T-helper 2 cell treated with Interferon-gamma antibody and Interleukin-4, amounts not matched to agents 5 μg/mL and 100 μg/mL, for 36 hours (primary cell): ENCODE measurements at regions not wholly inside any gene's neighbourhood (a gene's known extent, or its start where the extent isn't known, plus 50 kb on each side); places are given as distances from the start of the nearest gene placed in this dataset.

Source experiments
- DNase-seq: peaks from one replicate; pipeline ENCODE4 v3.0.0; 2021; ENCODE audit warnings: low spot score
- H3K27ac Mint-ChIP-seq: one replicate; pipeline ENCODE4 v1.8.0; 2021; ENCODE audit warnings: mild to moderate bottlenecking, mixed read lengths
- H3K27me3 Mint-ChIP-seq: one replicate; pipeline ENCODE4 v1.8.0; 2021; ENCODE audit warnings: low read depth, mixed read lengths
- H3K36me3 Mint-ChIP-seq: one replicate; pipeline ENCODE4 v1.8.0; 2021; ENCODE audit warnings: low read depth, mixed read lengths
- H3K4me1 Mint-ChIP-seq: one replicate; pipeline ENCODE4 v1.8.0; 2021; ENCODE audit warnings: low read depth, mixed read lengths
- H3K4me3 Mint-ChIP-seq: one replicate; pipeline ENCODE4 v1.8.0; 2022; ENCODE audit warnings: mild to moderate bottlenecking, moderate library complexity, mixed read lengths
- H3K9me3 Mint-ChIP-seq: one replicate; pipeline ENCODE4 v1.8.0; 2021; ENCODE audit warnings: mixed read lengths

GRCh38 chr4:1494416-1495315, 88.4 kb upstream of the NKX1-1 start:
- Mint-ChIP-seq H3K27ac (no peak overlapping the region), H3K9me3 (no peaks in the 10 kb centered on the region), H3K4me1 (no peaks in the 10 kb centered on the region), H3K4me3 (no peak overlapping the region), H3K27me3 (no peaks in the 10 kb centered on the region), H3K36me3 (no peaks in the 10 kb centered on the region)
- no peak for DNase-seq

GRCh38 chr4:1493540-1494287, 87.5 kb upstream of the NKX1-1 start:
- DNase-seq: no peak

GRCh38 chr4:1492651-1493539, 86.7 kb upstream of the NKX1-1 start:
- H3K4me3 Mint-ChIP-seq: no peak overlapping the region
- no peaks in the 10 kb centered on the region for H3K27me3 Mint-ChIP-seq
- H3K27ac Mint-ChIP-seq: no peak overlapping the region
- H3K4me1 Mint-ChIP-seq: no peaks in the 10 kb centered on the region
- H3K36me3 Mint-ChIP-seq: no peaks in the 10 kb centered on the region
- DNase-seq: no peak
- no peaks in the 10 kb centered on the region for H3K9me3 Mint-ChIP-seq

More at GRCh38 chr4:1493540-1494287, 87.5 kb upstream of the NKX1-1 start:
- Mint-ChIP-seq H3K27ac (no peak overlapping the region), H3K9me3 (no peaks in the 10 kb centered on the region), H3K4me1 (no peaks in the 10 kb centered on the region), H3K27me3 (no peaks in the 10 kb centered on the region), H3K4me3 (no peak overlapping the region), H3K36me3 (no peaks in the 10 kb centered on the region)

- H3K27ac Mint-ChIP-seq: no peak overlapping the region
Observed at GRCh38 chr4:1492142-1492457, 85.9 kb upstream of the NKX1-1 start.

GRCh38 chr4:1491328-1492141, 85.3 kb upstream of the NKX1-1 start:
- no peaks in the 10 kb centered on the region for H3K36me3 Mint-ChIP-seq
- H3K27ac Mint-ChIP-seq: no peak overlapping the region
- no peak for DNase-seq
- no peaks in the 10 kb centered on the region for H3K27me3 Mint-ChIP-seq
- H3K4me1 Mint-ChIP-seq: no peaks in the 10 kb centered on the region
- H3K9me3 Mint-ChIP-seq: peaks cover 7% of the 10 kb centered on the region
- H3K4me3 Mint-ChIP-seq: no peak overlapping the region

More at GRCh38 chr4:1492142-1492457, 85.9 kb upstream of the NKX1-1 start:
- H3K9me3 Mint-ChIP-seq: peaks cover 5% of the 10 kb centered on the region
- H3K4me1 Mint-ChIP-seq: no peaks in the 10 kb centered on the region
- DNase-seq: no peak
- H3K36me3 Mint-ChIP-seq: no peaks in the 10 kb centered on the region
- H3K27me3 Mint-ChIP-seq: no peaks in the 10 kb centered on the region
- H3K4me3 Mint-ChIP-seq: no peak overlapping the region

GRCh38 chr4:1490654-1491327, 84.5 kb upstream of the NKX1-1 start:
- H3K4me3 Mint-ChIP-seq: no peak overlapping the region
- H3K9me3 Mint-ChIP-seq: peaks cover 14% of the 10 kb centered on the region
- DNase-seq: no peak
- H3K36me3 Mint-ChIP-seq: no peaks in the 10 kb centered on the region
- H3K27ac Mint-ChIP-seq: no peak overlapping the region
- no peaks in the 10 kb centered on the region for H3K27me3 Mint-ChIP-seq
- no peaks in the 10 kb centered on the region for H3K4me1 Mint-ChIP-seq

GRCh38 chr4:1490011-1490653, 83.9 kb upstream of the NKX1-1 start:
- no peaks in the 10 kb centered on the region for H3K36me3 Mint-ChIP-seq
- peaks cover 21% of the 10 kb centered on the region for H3K9me3 Mint-ChIP-seq

GRCh38 chr4:1489639-1489995, 83.4 kb upstream of the NKX1-1 start:
- no peaks in the 10 kb centered on the region for H3K27me3 Mint-ChIP-seq
- H3K36me3 Mint-ChIP-seq: no peaks in the 10 kb centered on the region
- no peak for DNase-seq

More at GRCh38 chr4:1490011-1490653, 83.9 kb upstream of the NKX1-1 start:
- Mint-ChIP-seq H3K4me1 (no peaks in the 10 kb centered on the region), H3K27ac (no peak overlapping the region), H3K4me3 (no peak overlapping the region), H3K27me3 (no peaks in the 10 kb centered on the region)
- no peak for DNase-seq

GRCh38 chr4:1488831-1489638, 82.8 kb upstream of the NKX1-1 start:
- no peak overlapping the region for H3K27ac Mint-ChIP-seq
- H3K36me3 Mint-ChIP-seq: no peaks in the 10 kb centered on the region
- no peaks in the 10 kb centered on the region for H3K4me1 Mint-ChIP-seq
- DNase-seq: no peak
- peaks cover 32% of the 10 kb centered on the region for H3K9me3 Mint-ChIP-seq
- no peaks in the 10 kb centered on the region for H3K27me3 Mint-ChIP-seq
- no peak overlapping the region for H3K4me3 Mint-ChIP-seq

More at GRCh38 chr4:1489639-1489995, 83.4 kb upstream of the NKX1-1 start:
- Mint-ChIP-seq H3K27ac (no peak overlapping the region), H3K9me3 (peaks cover 26% of the 10 kb centered on the region), H3K4me3 (no peak overlapping the region), H3K4me1 (no peaks in the 10 kb centered on the region)

- H3K4me1 Mint-ChIP-seq: no peaks in the 10 kb centered on the region
- H3K27me3 Mint-ChIP-seq: no peaks in the 10 kb centered on the region
- H3K4me3 Mint-ChIP-seq: no peak overlapping the region
- peaks cover 35% of the 10 kb centered on the region for H3K9me3 Mint-ChIP-seq
- no peaks in the 10 kb centered on the region for H3K36me3 Mint-ChIP-seq
- no peak overlapping the region for H3K27ac Mint-ChIP-seq
- no peak for DNase-seq
Observed at GRCh38 chr4:1488357-1488756, 82.1 kb upstream of the NKX1-1 start.

GRCh38 chr4:1487761-1488160, 81.5 kb upstream of the NKX1-1 start:
- no peaks in the 10 kb centered on the region for H3K36me3 Mint-ChIP-seq
- no peak overlapping the region for H3K4me3 Mint-ChIP-seq
- H3K9me3 Mint-ChIP-seq: peaks cover 35% of the 10 kb centered on the region
- no peak for DNase-seq
- no peaks in the 10 kb centered on the region for H3K27me3 Mint-ChIP-seq
- H3K4me1 Mint-ChIP-seq: no peaks in the 10 kb centered on the region
- H3K27ac Mint-ChIP-seq: no peak overlapping the region

GRCh38 chr4:1487106-1487505, 80.9 kb upstream of the NKX1-1 start:
- Mint-ChIP-seq H3K4me3 (no peak overlapping the region), H3K4me1 (no peaks in the 10 kb centered on the region), H3K9me3 (peaks cover 37% of the 10 kb centered on the region), H3K36me3 (no peaks in the 10 kb centered on the region), H3K27me3 (no peaks in the 10 kb centered on the region), H3K27ac (no peak overlapping the region)
- DNase-seq: no peak
